ENCODE measurements at regions not wholly inside any gene's neighbourhood (a gene's known extent, or its start where the extent isn't known, plus 50 kb on each side); places are given as distances from the start of the nearest gene placed in this dataset.

GRCh38 chr1:90122654-90123340, 127.9 kb downstream of the ZNF326 start:
- DNase-seq: no peak

GRCh38 chr1:90114521-90115141, 119.7 kb downstream of the ZNF326 start:
- peak; percentile 35 for DNase-seq

- no peak for DNase-seq
These were observed 113.1 kb downstream of the ZNF326 start for GRCh38 chr1:90107990-90108389.

- DNase-seq: no peak
These were observed 111.4 kb downstream of the ZNF326 start for GRCh38 chr1:90106311-90106710.

GRCh38 chr1:90104941-90105538, 110.1 kb downstream of the ZNF326 start:
- DNase-seq: no peak

- DNase-seq: no peak
These were observed 105.7 kb downstream of the ZNF326 start for GRCh38 chr1:90100566-90100965.

GRCh38 chr1:90092441-90092840, 97.5 kb downstream of the ZNF326 start:
- no peak for DNase-seq

Measured in NCI-H226 (cell line).